ENCODE measurements at regions not wholly inside any gene's neighbourhood (a gene's known extent, or its start where the extent isn't known, plus 50 kb on each side); places are given as distances from the start of the nearest gene placed in this dataset.

DNA sequence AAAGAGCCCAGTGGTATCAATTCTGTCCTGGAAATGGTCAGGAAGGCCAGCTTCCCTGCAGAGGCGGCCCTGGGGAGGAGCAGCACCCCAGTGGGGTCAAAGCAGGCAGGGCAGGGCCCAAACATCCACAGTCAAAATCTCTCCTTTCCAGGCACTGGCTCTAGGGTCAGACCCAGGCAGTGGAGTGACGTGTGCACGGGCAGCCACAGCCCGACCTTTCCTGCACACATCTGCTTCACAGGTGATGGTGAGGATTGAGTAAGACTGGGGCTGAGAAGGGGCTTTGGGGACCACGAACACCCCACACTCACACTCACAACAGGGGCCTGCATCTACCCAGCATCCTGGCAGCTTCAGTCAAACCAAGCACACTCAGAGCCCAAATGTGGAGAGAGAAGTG, 97.8 kb upstream of the GLI2 start:
- TF ChIP-seq POLR2AphosphoS5 (IDR thresholded peaks at IDR 0.05; ENCODE audit: low read depth, low read length) (no peak), ETV6 (CRISPR knock-in tag; conservative IDR thresholded peaks at IDR 0.05) (no peak), BRCA1 (CRISPR knock-in tag; IDR thresholded peaks at IDR 0.05) (no peak), BCLAF1 (IDR thresholded peaks at IDR 0.05) (no peak), NR2F6 (IDR thresholded peaks at IDR 0.05) (no peak), NR2F6 (CRISPR knock-in tag; IDR thresholded peaks at IDR 0.05) (no peak)
